GM13976 (cell line): ENCODE measurements at regions not wholly inside any gene's neighbourhood (a gene's known extent, or its start where the extent isn't known, plus 50 kb on each side); places are given as distances from the start of the nearest gene placed in this dataset.

Experiments
- DNase-seq: peaks from one replicate; pipeline ENCODE4 v3.0.0; 2012; ENCODE audit warnings: low spot score
- in situ Hi-C: fragments of 300-500 bp; cut with MboI; formaldehyde crosslinking; loops from one replicate; pipeline ENCODE4 v1.12.0; 2022; ENCODE audit warnings: low sequenced_read_pairs, mixed read lengths, inconsistent platforms; ENCODE audit not compliant: unreplicated experiment
- TF ChIP-seq, protein P1 (sequence below): IDR thresholded peaks from 2 replicates; pipeline ENCODE4 v1.5.1; 2012; ENCODE audit warnings: borderline replicate concordance, mild to moderate bottlenecking; ENCODE audit not compliant: insufficient read depth; ENCODE audit errors: extremely low read depth, missing control alignments, control extremely low read depth

DNA sequence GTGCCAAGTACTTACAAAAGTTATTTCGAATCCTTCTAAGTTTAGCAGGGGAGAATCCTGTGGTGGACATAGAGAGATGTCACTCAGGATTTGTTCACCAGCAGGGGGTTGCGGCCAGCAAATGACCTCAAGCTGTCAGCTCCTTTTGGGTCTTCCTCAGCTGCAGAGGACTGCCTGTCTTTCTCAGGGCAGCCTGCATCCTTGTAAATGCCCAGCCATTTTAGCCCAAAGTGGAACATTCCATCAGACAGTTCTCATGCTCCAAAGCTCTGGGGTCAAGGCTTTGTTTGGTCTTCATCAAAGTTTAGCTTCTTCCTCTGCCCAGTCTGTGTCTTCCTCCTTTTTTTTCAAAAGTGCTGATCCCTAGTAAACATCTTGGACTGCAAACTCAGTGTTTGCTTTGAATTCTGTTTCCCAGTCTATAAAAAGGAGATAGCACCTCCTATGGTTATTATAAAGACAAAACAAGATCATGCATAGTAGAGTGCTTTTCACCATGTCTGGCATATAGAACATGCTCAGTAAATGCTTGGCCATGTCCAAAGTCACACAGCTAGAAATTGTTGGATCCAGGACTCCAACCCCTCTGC lies 156.4 kb upstream of the GATB start:
- TF ChIP-seq, protein P1, sequence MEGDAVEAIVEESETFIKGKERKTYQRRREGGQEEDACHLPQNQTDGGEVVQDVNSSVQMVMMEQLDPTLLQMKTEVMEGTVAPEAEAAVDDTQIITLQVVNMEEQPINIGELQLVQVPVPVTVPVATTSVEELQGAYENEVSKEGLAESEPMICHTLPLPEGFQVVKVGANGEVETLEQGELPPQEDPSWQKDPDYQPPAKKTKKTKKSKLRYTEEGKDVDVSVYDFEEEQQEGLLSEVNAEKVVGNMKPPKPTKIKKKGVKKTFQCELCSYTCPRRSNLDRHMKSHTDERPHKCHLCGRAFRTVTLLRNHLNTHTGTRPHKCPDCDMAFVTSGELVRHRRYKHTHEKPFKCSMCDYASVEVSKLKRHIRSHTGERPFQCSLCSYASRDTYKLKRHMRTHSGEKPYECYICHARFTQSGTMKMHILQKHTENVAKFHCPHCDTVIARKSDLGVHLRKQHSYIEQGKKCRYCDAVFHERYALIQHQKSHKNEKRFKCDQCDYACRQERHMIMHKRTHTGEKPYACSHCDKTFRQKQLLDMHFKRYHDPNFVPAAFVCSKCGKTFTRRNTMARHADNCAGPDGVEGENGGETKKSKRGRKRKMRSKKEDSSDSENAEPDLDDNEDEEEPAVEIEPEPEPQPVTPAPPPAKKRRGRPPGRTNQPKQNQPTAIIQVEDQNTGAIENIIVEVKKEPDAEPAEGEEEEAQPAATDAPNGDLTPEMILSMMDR, result no peak
- in situ Hi-C loops, result no loop called here
- no peak for DNase-seq

DNA sequence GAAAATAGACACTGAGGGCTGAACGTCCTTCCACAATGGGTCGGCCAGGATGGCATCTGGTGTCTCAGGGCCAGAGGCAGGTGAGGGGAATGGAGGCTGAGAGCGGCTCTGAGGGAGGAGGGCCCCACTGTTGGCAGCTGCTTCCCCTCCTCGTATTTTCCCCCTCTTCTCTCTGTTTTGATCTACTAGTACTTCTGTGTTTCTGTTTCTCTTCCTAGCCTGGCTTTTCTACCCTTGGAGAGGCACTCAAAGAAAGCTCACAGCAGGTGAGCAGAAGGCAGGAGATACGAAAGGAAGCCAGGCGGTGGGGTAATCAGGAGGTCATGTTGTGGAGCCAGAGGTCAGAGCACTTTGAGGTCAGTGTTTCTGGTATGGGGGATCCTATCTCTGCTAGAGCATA lies 151.8 kb upstream of the GATB start:
- TF ChIP-seq, protein P1, result no peak
- in situ Hi-C loops, result no loop called here
- no peak for DNase-seq

- in situ Hi-C loops, result no loop called here
These were observed 151.2 kb upstream of the GATB start for GRCh38 chr4:151911970-151912369.

GRCh38 chr4:151908734-151909497 lies 148.1 kb upstream of the GATB start:
- in situ Hi-C loops, result no loop called here
- TF ChIP-seq, protein P1, result no peak
- no peak for DNase-seq

More at GRCh38 chr4:151911970-151912369, 151.2 kb upstream of the GATB start:
- no peak for DNase-seq
- TF ChIP-seq, protein P1, result no peak

GRCh38 chr4:151908201-151908600 lies 147.4 kb upstream of the GATB start:
- in situ Hi-C loops, result no loop called here
- DNase-seq, result no peak

GRCh38 chr4:151906438-151906837 lies 145.6 kb upstream of the GATB start:
- no peak for DNase-seq
- TF ChIP-seq, protein P1, result no peak
- in situ Hi-C loops, result no loop called here

More at GRCh38 chr4:151908201-151908600, 147.4 kb upstream of the GATB start:
- TF ChIP-seq, protein P1, result no peak
